Nephron (organoid): ENCODE measurements at regions not wholly inside any gene's neighbourhood (a gene's known extent, or its start where the extent isn't known, plus 50 kb on each side); places are given as distances from the start of the nearest gene placed in this dataset.

ENCODE experiments used
- H3K27ac Mint-ChIP-seq, 3 experiments: 2 replicates each; pipeline ENCODE4 v1.8.0; 2020; ENCODE audit warnings: mixed read lengths in 3 of 3, mild to moderate bottlenecking in 2 of 3, moderate library complexity in 1 of 3
- H3K27me3 Mint-ChIP-seq: 2 replicates; pipeline ENCODE4 v1.8.0; 2021; ENCODE audit warnings: low read depth, mild to moderate bottlenecking, moderate library complexity, mixed read lengths
- H3K36me3 Mint-ChIP-seq: 2 replicates; pipeline ENCODE4 v1.8.0; 2020; ENCODE audit warnings: low read depth, mixed read lengths
- H3K4me1 Mint-ChIP-seq: 2 replicates; pipeline ENCODE4 v1.8.0; 2020; ENCODE audit warnings: mixed read lengths
- H3K4me3 Mint-ChIP-seq, 3 experiments: 2 replicates each; pipeline ENCODE4 v1.8.0; 2020; ENCODE audit warnings: mild to moderate bottlenecking in 3 of 3, mixed read lengths in 3 of 3, moderate library complexity in 2 of 3
- H3K9me3 Mint-ChIP-seq: 2 replicates; pipeline ENCODE4 v1.8.0; 2020; ENCODE audit warnings: mixed read lengths
- TF ChIP-seq, protein P1 (sequence below), 3 experiments: fragments of 200-600 bp; sonication (generic); IDR thresholded peaks; one replicate each; pipeline ENCODE4 v1.5.0; 2021; ENCODE audit warnings: antibody characterized with exemption in 3 of 3; ENCODE audit not compliant: unreplicated experiment in 3 of 3

DNA sequence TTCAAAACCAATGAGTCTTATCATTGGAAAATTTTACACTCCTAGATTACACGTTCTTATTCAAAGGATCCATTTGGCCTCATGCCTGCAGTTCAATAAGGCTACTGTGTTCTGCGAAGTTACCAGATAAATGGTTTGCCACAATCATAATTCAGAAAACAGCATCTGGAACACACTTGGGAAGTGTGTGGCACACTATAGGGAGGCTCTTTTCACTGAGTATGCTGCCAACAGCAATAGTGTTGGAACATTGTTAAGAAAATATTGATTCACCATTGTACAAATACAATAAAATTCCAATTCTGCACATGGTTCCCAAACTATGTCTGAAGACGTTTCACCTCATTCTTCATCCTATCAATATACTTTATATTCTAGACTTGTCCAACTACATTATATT is 141.4 kb upstream of the DOK6 start:
- no peak overlapping the region for H3K4me3 Mint-ChIP-seq
- no peak overlapping the region for H3K27ac Mint-ChIP-seq
- H3K4me1 Mint-ChIP-seq = no peaks in the 10 kb centered on the region
- H3K9me3 Mint-ChIP-seq = peaks cover 3% of the 10 kb centered on the region
- no peaks in the 10 kb centered on the region for H3K27me3 Mint-ChIP-seq
- H3K36me3 Mint-ChIP-seq = no peaks in the 10 kb centered on the region
- TF ChIP-seq, protein P1, sequence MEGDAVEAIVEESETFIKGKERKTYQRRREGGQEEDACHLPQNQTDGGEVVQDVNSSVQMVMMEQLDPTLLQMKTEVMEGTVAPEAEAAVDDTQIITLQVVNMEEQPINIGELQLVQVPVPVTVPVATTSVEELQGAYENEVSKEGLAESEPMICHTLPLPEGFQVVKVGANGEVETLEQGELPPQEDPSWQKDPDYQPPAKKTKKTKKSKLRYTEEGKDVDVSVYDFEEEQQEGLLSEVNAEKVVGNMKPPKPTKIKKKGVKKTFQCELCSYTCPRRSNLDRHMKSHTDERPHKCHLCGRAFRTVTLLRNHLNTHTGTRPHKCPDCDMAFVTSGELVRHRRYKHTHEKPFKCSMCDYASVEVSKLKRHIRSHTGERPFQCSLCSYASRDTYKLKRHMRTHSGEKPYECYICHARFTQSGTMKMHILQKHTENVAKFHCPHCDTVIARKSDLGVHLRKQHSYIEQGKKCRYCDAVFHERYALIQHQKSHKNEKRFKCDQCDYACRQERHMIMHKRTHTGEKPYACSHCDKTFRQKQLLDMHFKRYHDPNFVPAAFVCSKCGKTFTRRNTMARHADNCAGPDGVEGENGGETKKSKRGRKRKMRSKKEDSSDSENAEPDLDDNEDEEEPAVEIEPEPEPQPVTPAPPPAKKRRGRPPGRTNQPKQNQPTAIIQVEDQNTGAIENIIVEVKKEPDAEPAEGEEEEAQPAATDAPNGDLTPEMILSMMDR (IDR thresholded peaks at IDR 0.05; ENCODE audit: unreplicated experiment in 3 of 3) = no peak

DNA sequence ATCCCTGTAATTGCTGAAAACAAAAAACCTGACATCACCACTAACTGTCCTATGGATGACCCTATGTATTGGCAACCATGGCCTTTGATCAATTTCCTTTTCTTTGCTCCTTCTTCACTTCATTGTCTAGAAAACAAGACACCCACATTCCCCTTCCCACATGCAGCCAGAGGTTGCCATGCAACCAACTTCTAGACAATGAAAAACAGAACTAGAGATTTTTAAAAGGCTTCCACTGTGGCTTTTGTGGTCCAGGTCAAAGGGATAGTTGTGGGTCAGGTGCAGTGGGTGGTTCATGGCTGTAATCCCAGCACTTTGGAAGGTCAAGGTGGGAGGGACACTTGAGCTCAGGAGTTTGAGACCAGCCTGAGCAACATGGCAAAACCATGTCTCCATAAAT is 139.3 kb upstream of the DOK6 start:
- Mint-ChIP-seq H3K27me3 (no peaks in the 10 kb centered on the region), H3K4me3 (no peak overlapping the region), H3K27ac (no peak overlapping the region), H3K9me3 (no peaks in the 10 kb centered on the region), H3K36me3 (no peaks in the 10 kb centered on the region), H3K4me1 (no peaks in the 10 kb centered on the region)
- TF ChIP-seq, protein P1 (IDR thresholded peaks at IDR 0.05; ENCODE audit: unreplicated experiment in 3 of 3) = no peak

DNA sequence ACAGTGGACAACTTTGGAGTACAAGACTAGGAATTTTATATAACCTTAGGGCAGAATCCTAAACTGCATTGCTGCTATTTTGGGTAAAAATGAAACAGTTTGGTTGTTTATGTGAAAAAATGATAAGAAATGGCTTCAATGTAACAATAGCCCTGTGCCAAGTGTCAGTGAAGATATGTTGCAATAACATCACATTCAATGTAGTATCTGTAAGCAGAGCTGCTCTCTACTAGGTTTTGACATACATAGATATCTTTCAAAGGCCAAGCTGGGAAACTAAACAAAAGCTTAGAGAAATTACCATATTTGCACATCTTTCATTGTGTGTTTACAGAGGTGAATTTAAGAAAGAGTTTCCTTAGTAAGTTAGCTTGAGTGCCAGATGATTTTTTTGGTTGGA is 135.0 kb upstream of the DOK6 start:
- Mint-ChIP-seq H3K27ac (no peak overlapping the region), H3K36me3 (peaks cover 3% of the 10 kb centered on the region), H3K4me1 (no peaks in the 10 kb centered on the region), H3K9me3 (peaks cover 5% of the 10 kb centered on the region), H3K27me3 (no peaks in the 10 kb centered on the region), H3K4me3 (no peak overlapping the region)
- TF ChIP-seq, protein P1 (IDR thresholded peaks at IDR 0.05; ENCODE audit: unreplicated experiment in 3 of 3) = no peak

DNA sequence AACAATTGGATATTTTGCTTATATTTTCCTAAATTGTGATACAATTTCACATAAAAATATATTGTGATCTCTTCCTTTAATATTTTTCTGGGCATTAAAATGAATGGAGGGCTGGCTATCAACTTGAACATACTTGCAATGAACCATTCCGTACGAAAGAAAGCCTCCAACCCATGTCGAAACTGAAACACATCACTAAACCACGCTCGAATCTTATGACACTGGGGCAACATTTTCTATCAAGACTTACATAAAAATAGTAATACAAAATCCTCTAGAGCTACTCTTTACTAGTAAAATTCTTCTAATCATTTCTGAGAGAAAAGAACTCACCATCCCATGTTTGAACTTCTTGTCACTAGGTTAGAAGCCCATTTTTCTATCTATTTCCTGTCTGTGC is 132.8 kb upstream of the DOK6 start:
- Mint-ChIP-seq H3K9me3 (peaks cover 5% of the 10 kb centered on the region), H3K27ac (no peak overlapping the region), H3K4me1 (no peaks in the 10 kb centered on the region), H3K27me3 (no peaks in the 10 kb centered on the region), H3K4me3 (no peak overlapping the region), H3K36me3 (peaks cover 3% of the 10 kb centered on the region)
- TF ChIP-seq, protein P1 (IDR thresholded peaks at IDR 0.05; ENCODE audit: unreplicated experiment in 3 of 3) = no peak

DNA sequence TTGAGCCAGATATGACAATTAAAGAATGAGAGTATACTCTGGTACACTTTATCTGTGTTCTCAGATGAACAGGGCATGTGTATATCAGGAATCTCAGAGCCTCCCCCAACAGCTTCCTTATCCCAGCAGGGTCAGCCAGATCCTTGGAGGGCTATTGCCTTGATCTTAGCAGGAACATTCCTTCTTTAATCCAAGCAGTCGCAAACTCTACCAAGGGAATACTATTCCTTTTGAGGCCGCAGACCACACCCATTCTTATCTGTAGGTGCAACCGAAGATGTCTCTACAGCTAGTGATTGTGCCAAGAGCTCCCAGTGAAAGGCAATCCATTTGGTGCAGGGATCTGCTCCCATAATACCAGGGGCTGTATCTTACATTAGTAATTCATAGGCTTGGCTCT is 118.3 kb upstream of the DOK6 start:
- peaks cover 3% of the 10 kb centered on the region for H3K9me3 Mint-ChIP-seq
- no peaks in the 10 kb centered on the region for H3K4me1 Mint-ChIP-seq
- TF ChIP-seq, protein P1 (IDR thresholded peaks at IDR 0.05; ENCODE audit: unreplicated experiment in 3 of 3) = no peak
- no peaks in the 10 kb centered on the region for H3K36me3 Mint-ChIP-seq
- H3K4me3 Mint-ChIP-seq = no peak overlapping the region
- H3K27me3 Mint-ChIP-seq = no peaks in the 10 kb centered on the region
- no peak overlapping the region for H3K27ac Mint-ChIP-seq

DNA sequence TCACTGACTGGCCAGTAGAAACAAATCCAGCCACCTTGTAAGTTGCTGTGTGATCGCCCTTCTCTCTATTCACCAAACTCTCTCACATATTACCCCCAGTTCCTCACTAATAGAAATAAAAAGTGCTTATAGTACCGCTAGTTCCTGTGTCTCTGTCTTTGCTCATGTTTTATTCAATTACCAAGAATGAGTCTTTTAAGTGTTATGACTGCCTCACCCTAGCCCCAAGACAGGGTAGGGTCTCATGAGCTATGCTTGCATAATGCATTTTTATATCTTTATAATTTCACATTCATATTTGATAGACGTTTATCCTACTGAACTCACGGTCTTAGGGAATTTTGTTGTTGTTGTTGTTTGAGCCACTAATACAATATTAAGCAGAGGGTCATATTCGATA is 109.6 kb upstream of the DOK6 start:
- TF ChIP-seq, protein P1 (IDR thresholded peaks at IDR 0.05; ENCODE audit: unreplicated experiment in 3 of 3) = no peak
- Mint-ChIP-seq H3K4me1 (no peaks in the 10 kb centered on the region), H3K36me3 (no peaks in the 10 kb centered on the region), H3K9me3 (peaks cover 3% of the 10 kb centered on the region), H3K27me3 (no peaks in the 10 kb centered on the region), H3K4me3 (no peak overlapping the region), H3K27ac (no peak overlapping the region)
